Upper lobe of left lung (tissue), 6 donors: ENCODE measurements at regions not wholly inside any gene's neighbourhood (a gene's known extent, or its start where the extent isn't known, plus 50 kb on each side); places are given as distances from the start of the nearest gene placed in this dataset.

Experiments used
- ATAC-seq, 2 donors: fragments of 200-7000 bp; cut with Tn5 transposase; one replicate each; pipeline ENCODE4 v1.9.1; 2022; ENCODE audit warnings: mild to moderate bottlenecking in 2 of 2, moderate library complexity in 2 of 2; ENCODE audit not compliant: low FRiP score in 2 of 2
- DNase-seq, 2 donors: peaks; one replicate each; pipeline ENCODE4 v3.0.0-alpha.2; 2019 to 2020
- H3K27ac ChIP-seq, 4 donors: fragments of 200-600 bp; sonication (generic); one replicate each; pipeline ENCODE4 v1.5.1; 2016 to 2019
- H3K27me3 ChIP-seq, 4 donors: fragments of 200-600 bp; sonication (generic); one replicate each; pipeline ENCODE4 v1.5.1; 2017 to 2019
- H3K36me3 ChIP-seq, 4 donors: fragments of 200-600 bp; sonication (generic); one replicate each; pipeline ENCODE4 v1.5.1; 2016 to 2019
- H3K4me1 ChIP-seq, 4 donors: fragments of 200-600 bp; sonication (generic); one replicate each; pipeline ENCODE4 v1.5.1; 2018 to 2019
- H3K4me3 ChIP-seq, 4 donors: fragments of 200-600 bp; sonication (generic); one replicate each; pipeline ENCODE4 v1.5.1; 2017 to 2019; ENCODE audit warnings: mild to moderate bottlenecking in 2 of 4, moderate library complexity in 1 of 4
- H3K9me3 ChIP-seq, 4 donors: fragments of 200-600 bp; sonication (generic); one replicate each; pipeline ENCODE4 v1.5.1; 2018 to 2019
- EP300 ChIP-seq, 4 donors: sonication (generic); formaldehyde crosslinking; IDR thresholded peaks; one replicate each; pipeline ENCODE4 v1.5.1; 2017; ENCODE audit warnings: antibody characterized with exemption in 4 of 4, control low read depth in 2 of 4
- POLR2A ChIP-seq, 4 donors: fragments of 450-650 bp; IDR thresholded peaks; one replicate each; pipeline ENCODE4 v1.5.1; 2016 to 2017; ENCODE audit warnings: antibody characterized with exemption in 4 of 4, mild to moderate bottlenecking in 2 of 4
- POLR2AphosphoS5 ChIP-seq, 2 donors: sonication (generic); formaldehyde crosslinking; IDR thresholded peaks; one replicate each; pipeline ENCODE4 v1.5.1; 2017; ENCODE audit warnings: antibody characterized with exemption in 2 of 2
- WGBS, 2 donors: methylation state at CpG; one replicate each; pipeline ENCODE4 v1.1.5; 2017 to 2018; 5-methylcytosine and 5-hydroxymethylcytosine counted together
- TF ChIP-seq, protein P1 (sequence below), 6 experiments: fragments of 450-650 bp in 4 of 6; fragments of 200-600 bp in 2 of 6; sonication (generic) in 2 of 6; IDR thresholded peaks; one replicate each; pipeline ENCODE4 v1.5.1; 2016 to 2019; ENCODE audit warnings: antibody characterized with exemption in 6 of 6
- donor health status: DM: no; HTN: no; CAD: no; lungs with moderate emphysema.
- donor health status: DM: no; HTN: yes; CAD: no; lungs with severe emphysema.

DNA sequence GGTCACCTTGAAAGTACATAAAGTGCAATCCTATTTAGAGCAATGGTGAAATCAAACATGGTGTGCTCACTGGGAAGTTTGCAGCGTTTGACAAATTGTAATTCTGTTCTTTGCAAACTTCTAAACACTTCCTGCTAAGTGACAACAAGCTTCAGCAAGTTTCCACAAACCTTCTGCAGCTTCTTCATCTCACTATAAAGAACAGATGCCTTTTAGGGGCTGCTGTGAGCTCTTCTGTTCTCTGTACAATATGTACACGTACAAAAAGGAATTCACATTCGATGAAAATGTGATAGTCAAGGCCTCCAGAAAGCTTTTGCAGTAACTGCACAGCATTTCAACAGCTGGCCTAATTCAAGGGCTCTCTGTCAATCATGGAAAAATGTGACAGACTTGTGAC lies 543.1 kb downstream of the CETN3 start:
- DNase-seq (no peak), ATAC-seq (no peak)
- Histone ChIP-seq H3K27me3 (no peaks in the 10 kb centered on the region), H3K27ac (no peak overlapping the region), H3K36me3 (no peaks in the 10 kb centered on the region), H3K9me3 (no peaks in the 10 kb centered on the region), H3K4me3 (no peak overlapping the region), H3K4me1 (no peaks in the 10 kb centered on the region)
- 66 to 80% methylated on average over 3 of the region's 3 CpGs for WGBS, 2 donors
- TF ChIP-seq, protein P1, sequence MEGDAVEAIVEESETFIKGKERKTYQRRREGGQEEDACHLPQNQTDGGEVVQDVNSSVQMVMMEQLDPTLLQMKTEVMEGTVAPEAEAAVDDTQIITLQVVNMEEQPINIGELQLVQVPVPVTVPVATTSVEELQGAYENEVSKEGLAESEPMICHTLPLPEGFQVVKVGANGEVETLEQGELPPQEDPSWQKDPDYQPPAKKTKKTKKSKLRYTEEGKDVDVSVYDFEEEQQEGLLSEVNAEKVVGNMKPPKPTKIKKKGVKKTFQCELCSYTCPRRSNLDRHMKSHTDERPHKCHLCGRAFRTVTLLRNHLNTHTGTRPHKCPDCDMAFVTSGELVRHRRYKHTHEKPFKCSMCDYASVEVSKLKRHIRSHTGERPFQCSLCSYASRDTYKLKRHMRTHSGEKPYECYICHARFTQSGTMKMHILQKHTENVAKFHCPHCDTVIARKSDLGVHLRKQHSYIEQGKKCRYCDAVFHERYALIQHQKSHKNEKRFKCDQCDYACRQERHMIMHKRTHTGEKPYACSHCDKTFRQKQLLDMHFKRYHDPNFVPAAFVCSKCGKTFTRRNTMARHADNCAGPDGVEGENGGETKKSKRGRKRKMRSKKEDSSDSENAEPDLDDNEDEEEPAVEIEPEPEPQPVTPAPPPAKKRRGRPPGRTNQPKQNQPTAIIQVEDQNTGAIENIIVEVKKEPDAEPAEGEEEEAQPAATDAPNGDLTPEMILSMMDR (IDR thresholded peaks at IDR 0.05): no peak
- no peak for TF ChIP-seq POLR2A (IDR thresholded peaks at IDR 0.05)
- no peak for TF ChIP-seq POLR2AphosphoS5 (IDR thresholded peaks at IDR 0.05)
- no peak for TF ChIP-seq EP300 (IDR thresholded peaks at IDR 0.05)

DNA sequence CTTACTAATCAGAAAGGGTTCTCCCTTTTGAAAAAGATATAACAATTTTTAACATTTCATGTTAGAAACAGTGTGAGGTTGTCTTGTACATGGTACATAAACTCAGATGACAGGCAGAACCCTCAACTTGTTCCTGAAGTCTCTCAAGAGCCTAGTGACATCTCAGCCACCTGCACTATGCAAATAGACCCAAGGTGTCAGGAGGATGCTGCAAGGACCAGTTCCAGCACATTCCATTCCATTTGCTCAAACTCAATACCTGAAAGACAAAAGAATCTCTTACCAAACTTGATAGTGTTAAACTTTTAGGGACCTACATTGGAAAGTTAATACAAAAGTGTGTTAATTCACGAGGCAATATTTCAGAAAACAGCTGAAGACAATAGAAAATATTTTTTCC lies 544.6 kb downstream of the CETN3 start:
- no peaks in the 10 kb centered on the region for H3K36me3 ChIP-seq
- DNase-seq: no peak
- no peaks in the 10 kb centered on the region for H3K4me1 ChIP-seq
- no peaks in the 10 kb centered on the region for H3K9me3 ChIP-seq
- H3K27me3 ChIP-seq: no peaks in the 10 kb centered on the region
- ATAC-seq: no peak
- no peak overlapping the region for H3K4me3 ChIP-seq
- TF ChIP-seq EP300 (IDR thresholded peaks at IDR 0.05) (no peak), POLR2A (IDR thresholded peaks at IDR 0.05) (no peak), POLR2AphosphoS5 (IDR thresholded peaks at IDR 0.05) (no peak)
- TF ChIP-seq, protein P1 (IDR thresholded peaks at IDR 0.05): no peak
- WGBS, 2 donors: 81 to 90% methylated on average over 1 of the region's 1 CpG
- no peak overlapping the region for H3K27ac ChIP-seq

DNA sequence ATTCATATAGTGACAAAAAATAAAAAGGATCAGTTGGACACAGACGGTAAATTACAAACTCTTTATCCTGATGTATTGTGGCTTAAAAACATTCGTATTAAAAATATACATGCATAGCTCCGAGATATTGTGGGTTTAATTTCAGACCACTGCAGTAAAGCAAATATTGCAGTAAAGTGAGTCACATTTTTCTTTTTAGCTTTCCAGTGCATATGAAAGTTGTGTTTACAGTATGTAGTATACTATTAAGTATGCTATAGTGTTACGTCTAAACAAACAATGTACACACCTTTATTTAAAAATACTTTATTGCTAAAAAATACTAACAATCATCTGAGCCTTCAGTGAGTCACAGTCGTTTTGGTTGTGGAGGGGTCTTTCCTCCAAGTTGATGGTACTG lies 551.8 kb downstream of the CETN3 start:
- WGBS, 2 donors: 84 to 86% methylated on average over 5 of the region's 5 CpGs
- no peaks in the 10 kb centered on the region for H3K4me1 ChIP-seq
- ATAC-seq (no peak), DNase-seq (no peak)
- TF ChIP-seq, protein P1 (IDR thresholded peaks at IDR 0.05): no peak
- TF ChIP-seq POLR2A (IDR thresholded peaks at IDR 0.05) (no peak), EP300 (IDR thresholded peaks at IDR 0.05) (no peak), POLR2AphosphoS5 (IDR thresholded peaks at IDR 0.05) (no peak)
- H3K36me3 ChIP-seq: no peaks in the 10 kb centered on the region
- H3K27ac ChIP-seq: no peak overlapping the region
- no peaks in the 10 kb centered on the region for H3K9me3 ChIP-seq
- H3K27me3 ChIP-seq: no peaks in the 10 kb centered on the region
- H3K4me3 ChIP-seq: no peak overlapping the region

DNA sequence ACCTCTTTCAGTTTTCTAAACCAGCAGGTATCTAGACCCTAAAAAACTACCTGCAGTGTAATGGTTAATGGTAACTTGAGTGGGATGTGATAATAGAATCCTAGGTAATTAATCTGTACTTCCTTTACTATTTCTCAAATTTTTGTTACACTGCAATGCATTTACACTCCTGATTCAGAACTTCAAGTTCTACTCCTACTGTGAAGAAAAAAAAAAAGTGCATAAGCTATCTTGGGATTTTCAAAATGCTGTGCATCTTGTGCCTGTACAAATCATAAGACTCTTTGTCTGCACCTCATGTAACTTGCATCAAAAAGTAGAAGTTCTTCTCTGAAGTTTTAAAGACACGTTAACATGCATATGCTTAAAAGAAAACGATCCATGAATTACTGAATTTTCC lies 554.1 kb downstream of the CETN3 start:
- no peaks in the 10 kb centered on the region for H3K36me3 ChIP-seq
- no peaks in the 10 kb centered on the region for H3K9me3 ChIP-seq
- WGBS, 2 donors: 86 to 89% methylated on average over 2 of the region's 2 CpGs
- no peaks in the 10 kb centered on the region for H3K4me1 ChIP-seq
- TF ChIP-seq, protein P1 (IDR thresholded peaks at IDR 0.05): no peak
- TF ChIP-seq EP300 (IDR thresholded peaks at IDR 0.05) (no peak), POLR2AphosphoS5 (IDR thresholded peaks at IDR 0.05) (no peak), POLR2A (IDR thresholded peaks at IDR 0.05) (no peak)
- ATAC-seq (no peak), DNase-seq (no peak)
- no peak overlapping the region for H3K27ac ChIP-seq
- H3K27me3 ChIP-seq: no peaks in the 10 kb centered on the region
- no peak overlapping the region for H3K4me3 ChIP-seq

DNA sequence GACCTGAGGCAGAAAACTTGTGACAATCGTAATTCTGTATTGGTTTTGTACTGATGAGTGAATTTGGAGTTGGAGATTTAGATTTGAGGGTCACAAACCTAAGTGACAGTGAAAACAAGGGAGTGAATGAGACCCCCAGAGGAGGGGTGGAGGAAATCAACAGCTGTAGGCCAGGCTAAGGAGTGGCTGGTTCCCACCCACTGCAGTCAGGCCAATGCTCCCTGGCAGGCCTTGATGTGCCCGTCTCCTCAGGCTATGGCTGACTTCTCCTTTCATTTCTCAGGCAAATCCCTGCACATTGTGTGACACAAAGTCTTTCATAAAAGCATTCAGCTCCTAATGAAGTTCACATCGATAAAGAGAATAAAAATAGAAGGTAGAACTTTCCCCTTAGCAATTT lies 557.6 kb downstream of the CETN3 start:
- Histone ChIP-seq H3K27me3 (no peaks in the 10 kb centered on the region), H3K9me3 (no peaks in the 10 kb centered on the region), H3K4me3 (no peak overlapping the region), H3K4me1 (no peaks in the 10 kb centered on the region), H3K27ac (no peak overlapping the region), H3K36me3 (no peaks in the 10 kb centered on the region)
- DNase-seq (no peak), ATAC-seq (no peak)
- 74 to 89% methylated on average over 3 of the region's 3 CpGs for WGBS, 2 donors
- TF ChIP-seq EP300 (IDR thresholded peaks at IDR 0.05) (no peak), POLR2A (IDR thresholded peaks at IDR 0.05) (no peak), POLR2AphosphoS5 (IDR thresholded peaks at IDR 0.05) (no peak)
- TF ChIP-seq, protein P1 (IDR thresholded peaks at IDR 0.05): no peak
